ENCODE measurements at regions not wholly inside any gene's neighbourhood (a gene's known extent, or its start where the extent isn't known, plus 50 kb on each side); places are given as distances from the start of the nearest gene placed in this dataset.
"Not testable (repeated sequence)": the region's sequence is repeated elsewhere in the genome, so short reads cannot be mapped to it uniquely, and the experiment has no call there.

GRCh38 chr3:194262925-194263305 lies 88.2 kb downstream of the CPN2 start:
- no peak overlapping the region for H3K27ac ChIP-seq (ENCODE audit: low read depth, low read length)
- H3K4me1 ChIP-seq (ENCODE audit: insufficient read depth, low read length), result peaks cover 17% of the 10 kb centered on the region
- H3K27me3 ChIP-seq (ENCODE audit: control insufficient read depth in 1 of 2, insufficient read depth in 2 of 2, low read length in 2 of 2), result no peaks in the 10 kb centered on the region
- no peaks in the 10 kb centered on the region for H3K9me3 ChIP-seq (ENCODE audit: low read length)
- H3K4me3 ChIP-seq (ENCODE audit: low read depth in 1 of 2, low read length in 2 of 2), result no peak overlapping the region
- no peaks in the 10 kb centered on the region for H3K36me3 ChIP-seq (ENCODE audit: insufficient read depth, low read length)
- no peak overlapping the region for H3K9ac ChIP-seq (ENCODE audit: low read length)

- H3K27ac ChIP-seq (ENCODE audit: low read depth, low read length), result not testable (repeated sequence)
Measured at GRCh38 chr3:194264631-194265504, 86.3 kb downstream of the CPN2 start.

GRCh38 chr3:194265505-194265892 lies 85.6 kb downstream of the CPN2 start:
- Histone ChIP-seq H3K4me3 (ENCODE audit: low read depth in 1 of 2, low read length in 2 of 2) (peak overlapping the region in 1 of 2 donors; percentile 15), H3K36me3 (ENCODE audit: insufficient read depth, low read length) (no peaks in the 10 kb centered on the region), H3K27me3 (ENCODE audit: control insufficient read depth in 1 of 2, insufficient read depth in 2 of 2, low read length in 2 of 2) (no peaks in the 10 kb centered on the region), H3K9ac (ENCODE audit: low read length) (no peak overlapping the region), H3K4me1 (ENCODE audit: insufficient read depth, low read length) (peaks cover 29% of the 10 kb centered on the region), H3K9me3 (ENCODE audit: low read length) (no peaks in the 10 kb centered on the region), H3K27ac (ENCODE audit: low read depth, low read length) (peak overlapping the region; percentile 18)

More at GRCh38 chr3:194264631-194265504, 86.3 kb downstream of the CPN2 start:
- Histone ChIP-seq H3K4me3 (ENCODE audit: low read depth in 1 of 2, low read length in 2 of 2) (peak overlapping the region in 1 of 2 donors; percentile 15), H3K4me1 (ENCODE audit: insufficient read depth, low read length) (peaks cover 23% of the 10 kb centered on the region)
- H3K9ac ChIP-seq (ENCODE audit: low read length); H3K27me3 ChIP-seq (ENCODE audit: control insufficient read depth in 1 of 2, insufficient read depth in 2 of 2, low read length in 2 of 2); H3K9me3 ChIP-seq (ENCODE audit: low read length); H3K36me3 ChIP-seq (ENCODE audit: insufficient read depth, low read length): not testable (repeated sequence)

GRCh38 chr3:194265996-194266964 lies 84.8 kb downstream of the CPN2 start:
- no peak overlapping the region for H3K9ac ChIP-seq (ENCODE audit: low read length)
- no peaks in the 10 kb centered on the region for H3K36me3 ChIP-seq (ENCODE audit: insufficient read depth, low read length)
- no peaks in the 10 kb centered on the region for H3K27me3 ChIP-seq (ENCODE audit: control insufficient read depth in 1 of 2, insufficient read depth in 2 of 2, low read length in 2 of 2)
- H3K9me3 ChIP-seq (ENCODE audit: low read length), result no peaks in the 10 kb centered on the region
- H3K4me3 ChIP-seq (ENCODE audit: low read depth in 1 of 2, low read length in 2 of 2), result peak overlapping the region in 1 of 2 donors; percentile 15
- peak overlapping the region; percentile 18 for H3K27ac ChIP-seq (ENCODE audit: low read depth, low read length)
- H3K4me1 ChIP-seq (ENCODE audit: insufficient read depth, low read length), result peaks cover 37% of the 10 kb centered on the region

- no peak overlapping the region for H3K4me3 ChIP-seq (ENCODE audit: low read depth in 1 of 2, low read length in 2 of 2)
- no peak overlapping the region for H3K9ac ChIP-seq (ENCODE audit: low read length)
- H3K36me3 ChIP-seq (ENCODE audit: insufficient read depth, low read length), result no peaks in the 10 kb centered on the region
- H3K9me3 ChIP-seq (ENCODE audit: low read length), result no peaks in the 10 kb centered on the region
- H3K4me1 ChIP-seq (ENCODE audit: insufficient read depth, low read length), result peaks cover 50% of the 10 kb centered on the region
- H3K27me3 ChIP-seq (ENCODE audit: control insufficient read depth in 1 of 2, insufficient read depth in 2 of 2, low read length in 2 of 2), result no peaks in the 10 kb centered on the region
- H3K27ac ChIP-seq (ENCODE audit: low read depth, low read length), result no peak overlapping the region
Measured at GRCh38 chr3:194267744-194268653, 83.1 kb downstream of the CPN2 start.

- Histone ChIP-seq H3K4me1 (ENCODE audit: insufficient read depth, low read length) (peaks cover 50% of the 10 kb centered on the region), H3K27ac (ENCODE audit: low read depth, low read length) (peak overlapping the region; percentile 0), H3K4me3 (ENCODE audit: low read depth in 1 of 2, low read length in 2 of 2) (no peak overlapping the region), H3K36me3 (ENCODE audit: insufficient read depth, low read length) (no peaks in the 10 kb centered on the region), H3K27me3 (ENCODE audit: control insufficient read depth in 1 of 2, insufficient read depth in 2 of 2, low read length in 2 of 2) (no peaks in the 10 kb centered on the region), H3K9ac (ENCODE audit: low read length) (no peak overlapping the region), H3K9me3 (ENCODE audit: low read length) (no peaks in the 10 kb centered on the region)
Measured at GRCh38 chr3:194268654-194269512, 82.2 kb downstream of the CPN2 start.

GRCh38 chr3:194269610-194270145 lies 81.5 kb downstream of the CPN2 start:
- Histone ChIP-seq H3K36me3 (ENCODE audit: insufficient read depth, low read length) (no peaks in the 10 kb centered on the region), H3K4me1 (ENCODE audit: insufficient read depth, low read length) (peaks cover 50% of the 10 kb centered on the region), H3K27me3 (ENCODE audit: control insufficient read depth in 1 of 2, insufficient read depth in 2 of 2, low read length in 2 of 2) (no peaks in the 10 kb centered on the region), H3K4me3 (ENCODE audit: low read depth in 1 of 2, low read length in 2 of 2) (no peak overlapping the region), H3K9ac (ENCODE audit: low read length) (no peak overlapping the region), H3K9me3 (ENCODE audit: low read length) (no peaks in the 10 kb centered on the region), H3K27ac (ENCODE audit: low read depth, low read length) (peak overlapping the region; percentile 1)

- H3K4me3 ChIP-seq (ENCODE audit: low read depth in 1 of 2, low read length in 2 of 2), result no peak overlapping the region
Measured at GRCh38 chr3:194270627-194271459, 80.3 kb downstream of the CPN2 start.

GRCh38 chr3:194271460-194272035 lies 79.6 kb downstream of the CPN2 start:
- Histone ChIP-seq H3K9ac (ENCODE audit: low read length) (peak overlapping the region; percentile 59), H3K27ac (ENCODE audit: low read depth, low read length) (peak overlapping the region; percentile 38), H3K9me3 (ENCODE audit: low read length) (no peaks in the 10 kb centered on the region)

More at GRCh38 chr3:194270627-194271459, 80.3 kb downstream of the CPN2 start:
- peak overlapping the region; percentile 38 for H3K27ac ChIP-seq (ENCODE audit: low read depth, low read length)
- no peaks in the 10 kb centered on the region for H3K36me3 ChIP-seq (ENCODE audit: insufficient read depth, low read length)
- no peak overlapping the region for H3K9ac ChIP-seq (ENCODE audit: low read length)
- H3K4me1 ChIP-seq (ENCODE audit: insufficient read depth, low read length), result peaks cover 43% of the 10 kb centered on the region
- H3K27me3 ChIP-seq (ENCODE audit: control insufficient read depth in 1 of 2, insufficient read depth in 2 of 2, low read length in 2 of 2), result no peaks in the 10 kb centered on the region
- no peaks in the 10 kb centered on the region for H3K9me3 ChIP-seq (ENCODE audit: low read length)

More at GRCh38 chr3:194271460-194272035, 79.6 kb downstream of the CPN2 start:
- Histone ChIP-seq H3K36me3 (ENCODE audit: insufficient read depth, low read length) (no peaks in the 10 kb centered on the region), H3K4me3 (ENCODE audit: low read depth in 1 of 2, low read length in 2 of 2) (no peak overlapping the region), H3K4me1 (ENCODE audit: insufficient read depth, low read length) (peaks cover 40% of the 10 kb centered on the region), H3K27me3 (ENCODE audit: control insufficient read depth in 1 of 2, insufficient read depth in 2 of 2, low read length in 2 of 2) (no peaks in the 10 kb centered on the region)

Data from muscle layer of colon (tissue), 2 donors.